ENCODE measurements at regions not wholly inside any gene's neighbourhood (a gene's known extent, or its start where the extent isn't known, plus 50 kb on each side); places are given as distances from the start of the nearest gene placed in this dataset.

GRCh38 chr5:21058289-21058688 is 1070.3 kb upstream of the CDH18 start:
- no peak for TF ChIP-seq CTCF (IDR thresholded peaks at IDR 0.05)
- TF ChIP-seq POLR2A (IDR thresholded peaks at IDR 0.05): no peak

Data from suprapubic skin (tissue), 3 donors.